ENCODE measurements at regions not wholly inside any gene's neighbourhood (a gene's known extent, or its start where the extent isn't known, plus 50 kb on each side); places are given as distances from the start of the nearest gene placed in this dataset.

DNA sequence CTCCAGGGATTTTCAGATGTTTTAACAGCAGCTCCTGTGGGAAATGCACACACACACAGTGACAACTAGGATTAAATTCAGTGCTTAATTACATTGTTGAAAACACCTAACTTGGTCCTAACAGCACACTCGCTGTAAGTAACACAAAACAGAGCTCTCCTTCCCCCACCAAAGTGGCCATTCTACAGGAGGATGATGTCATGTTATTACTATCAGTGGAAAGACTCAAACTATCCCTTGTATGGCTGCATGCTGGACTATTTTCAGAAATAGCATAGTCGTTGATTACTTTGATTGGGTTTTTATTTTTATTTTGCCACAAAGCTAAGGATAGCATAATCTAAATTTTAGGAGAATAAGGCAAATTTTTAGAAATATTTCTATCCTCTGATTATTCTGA lies 406.3 kb downstream of the SPRY1 start:
- TF ChIP-seq TAF1 (IDR thresholded peaks at IDR 0.05; ENCODE audit: borderline replicate concordance, low read depth, low read length) (no peak), CTCF (IDR thresholded peaks at IDR 0.05) (no peak), SIN3A (IDR thresholded peaks at IDR 0.05; ENCODE audit: borderline replicate concordance, low read depth, low read length) (no peak), POLR2AphosphoS5 (IDR thresholded peaks at IDR 0.05; ENCODE audit: low read depth, low read length) (no peak), EP300 (IDR thresholded peaks at IDR 0.05; ENCODE audit: borderline replicate concordance in 1 of 2, low read depth in 1 of 2, low read length in 1 of 2) (no peak)

Measured in SK-N-SH (cell line).